DMS114 treated with DMSO at 0.1 percent for 48 hours (cell line): ENCODE measurements at regions not wholly inside any gene's neighbourhood (a gene's known extent, or its start where the extent isn't known, plus 50 kb on each side); places are given as distances from the start of the nearest gene placed in this dataset.

ENCODE experiments used
- DNase-seq: peaks from one replicate; lab custom pipeline; 2025; ENCODE audit not compliant: unreplicated experiment; lab: John Stamatoyannopoulos, UW

- DNase-seq: no peak
Measured at GRCh38 chr7:145005601-145006000, 169.7 kb upstream of the TPK1 start.

GRCh38 chr7:144997512-144997911 lies 161.7 kb upstream of the TPK1 start:
- DNase-seq: no peak

- no peak for DNase-seq
Measured at GRCh38 chr7:144995495-144995894, 159.6 kb upstream of the TPK1 start.

GRCh38 chr7:144991041-144991440 lies 155.2 kb upstream of the TPK1 start:
- DNase-seq: no peak

GRCh38 chr7:144987686-144988085 lies 151.8 kb upstream of the TPK1 start:
- DNase-seq: no peak

- DNase-seq: no peak
Measured at GRCh38 chr7:144982133-144982532, 146.3 kb upstream of the TPK1 start.

GRCh38 chr7:144975882-144976281 lies 140.0 kb upstream of the TPK1 start:
- DNase-seq: no peak

- no peak for DNase-seq
Measured at GRCh38 chr7:144969787-144970186, 133.9 kb upstream of the TPK1 start.

- no peak for DNase-seq
Measured at GRCh38 chr7:144960763-144961162, 124.9 kb upstream of the TPK1 start.

GRCh38 chr7:144957998-144958397 lies 122.1 kb upstream of the TPK1 start:
- no peak for DNase-seq

- no peak for DNase-seq
Measured at GRCh38 chr7:144955422-144955821, 119.6 kb upstream of the TPK1 start.

GRCh38 chr7:144941127-144941526 lies 105.3 kb upstream of the TPK1 start:
- DNase-seq: no peak

- no peak for DNase-seq
Measured at GRCh38 chr7:144937199-144937598, 101.3 kb upstream of the TPK1 start.

GRCh38 chr7:144936314-144936713 lies 100.5 kb upstream of the TPK1 start:
- DNase-seq: no peak

GRCh38 chr7:144910411-144910810 lies 74.6 kb upstream of the TPK1 start:
- no peak for DNase-seq

GRCh38 chr7:144908943-144909556 lies 73.2 kb upstream of the TPK1 start:
- no peak for DNase-seq

GRCh38 chr7:144908324-144908723 lies 72.5 kb upstream of the TPK1 start:
- DNase-seq: no peak

GRCh38 chr7:144907577-144907976 lies 71.7 kb upstream of the TPK1 start:
- DNase-seq: no peak

- DNase-seq: no peak
Measured at GRCh38 chr7:144903201-144903600, 67.3 kb upstream of the TPK1 start.

GRCh38 chr7:144892761-144893160 lies 56.9 kb upstream of the TPK1 start:
- no peak for DNase-seq
